ENCODE measurements at regions not wholly inside any gene's neighbourhood (a gene's known extent, or its start where the extent isn't known, plus 50 kb on each side); places are given as distances from the start of the nearest gene placed in this dataset.

DNA sequence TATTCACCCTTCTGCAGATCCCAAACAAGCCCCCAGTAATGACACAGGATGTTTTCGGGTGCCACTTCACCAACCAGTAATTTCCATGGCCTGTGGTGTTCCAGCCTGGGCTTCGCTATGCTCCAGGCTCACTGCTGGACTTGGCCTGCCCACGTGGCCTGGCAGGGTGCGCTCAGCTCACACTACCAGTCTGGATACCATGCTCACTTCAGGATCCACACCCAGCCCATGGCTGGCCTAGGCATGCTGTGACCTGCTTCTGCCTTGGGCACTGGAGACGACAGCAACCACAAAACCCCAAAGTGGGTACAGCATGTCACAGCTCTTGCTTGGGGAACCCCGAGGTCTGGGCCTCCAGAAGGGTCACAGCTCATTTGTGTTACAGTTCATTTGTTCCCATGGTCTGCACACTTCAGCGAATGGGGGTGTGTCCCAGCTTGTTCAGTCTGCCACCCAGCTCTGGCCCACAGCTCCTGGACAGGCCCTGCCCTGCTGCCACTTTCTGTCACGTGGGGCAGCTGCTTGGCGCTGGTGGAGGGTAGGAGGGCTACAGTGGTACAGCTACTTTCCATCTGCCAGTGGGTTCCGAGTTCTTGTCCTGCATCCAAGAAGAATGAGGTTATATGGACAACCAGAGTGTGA is 650.8 kb downstream of the MCTP2 start:
- DNase-seq (ENCODE audit: low spot score) (no peak), ATAC-seq (no peak), FAIRE-seq (no peak)
- no peak overlapping the region for H3K9ac ChIP-seq (ENCODE audit: insufficient read depth, low read depth, low read length)
- no peak overlapping the region for H3K4me2 ChIP-seq (ENCODE audit: low read depth, low read length)
- H2AFZ ChIP-seq (ENCODE audit: low read length), result no peak overlapping the region
- ChIA-PET POLR2A (no interaction called here), CTCF (ENCODE audit: low intra/inter-chr PET ratio, low total read pairs) (no interaction called here)
- H3K4me1 ChIP-seq (ENCODE audit: insufficient read depth, low read length), result no peaks in the 10 kb centered on the region
- no peaks in the 10 kb centered on the region for H4K20me1 ChIP-seq (ENCODE audit: insufficient read depth, low read length)
- H3K79me2 ChIP-seq (ENCODE audit: insufficient read depth, low read length), result no peaks in the 10 kb centered on the region
- no peaks in the 10 kb centered on the region for H3K27me3 ChIP-seq (ENCODE audit: control insufficient read depth in 1 of 2, insufficient read depth in 2 of 2, low read length in 2 of 2)
- H3K4me3 ChIP-seq (replicated peaks in 1 of 3; ENCODE audit: insufficient read depth in 1 of 3, low read depth in 2 of 3, low read length in 3 of 3), result no peak overlapping the region
- in situ Hi-C loops (cut with HindIII; ENCODE audit: extremely low pct_ligation_motif_present, low pct_unique_long_range_greater_than_20kb) (no loop called here), intact Hi-C loops (cut with micrococcal nuclease; ENCODE audit: unreplicated experiment) (no loop called here)
- 0% methylated on average over 3 of the region's 10 CpGs for WGBS (ENCODE audit: low lambda C conversion rate)
- H3K36me3 ChIP-seq (replicated peaks in 1 of 2; ENCODE audit: control insufficient read depth in 1 of 2, insufficient read depth in 2 of 2, low read length in 2 of 2), result no peaks in the 10 kb centered on the region
- BruUV-seq (replicated peaks), result no TSS peak
- peaks cover 70% of the 10 kb centered on the region for H3K9me3 ChIP-seq (ENCODE audit: low read length)
- no peak overlapping the region for H3K27ac ChIP-seq (ENCODE audit: extremely low read length, insufficient read depth, low read length)
- TF ChIP-seq CCDC6 (CRISPR knock-in tag; IDR thresholded peaks at IDR 0.05) (no peak), YEATS4 (CRISPR knock-in tag; IDR thresholded peaks at IDR 0.05; ENCODE audit: borderline replicate concordance) (no peak), SOX13 (IDR thresholded peaks at IDR 0.05) (no peak), SOX13 (CRISPR knock-in tag; conservative IDR thresholded peaks at IDR 0.05 in 1 of 2, IDR thresholded peaks at IDR 0.05 in 1 of 2) (no peak), POLR2G (IDR thresholded peaks at IDR 0.05; ENCODE audit: low read depth, low read length) (no peak), ZNF354B (CRISPR knock-in tag; IDR thresholded peaks at IDR 0.05) (no peak)
- TF ChIP-seq, protein P1, sequence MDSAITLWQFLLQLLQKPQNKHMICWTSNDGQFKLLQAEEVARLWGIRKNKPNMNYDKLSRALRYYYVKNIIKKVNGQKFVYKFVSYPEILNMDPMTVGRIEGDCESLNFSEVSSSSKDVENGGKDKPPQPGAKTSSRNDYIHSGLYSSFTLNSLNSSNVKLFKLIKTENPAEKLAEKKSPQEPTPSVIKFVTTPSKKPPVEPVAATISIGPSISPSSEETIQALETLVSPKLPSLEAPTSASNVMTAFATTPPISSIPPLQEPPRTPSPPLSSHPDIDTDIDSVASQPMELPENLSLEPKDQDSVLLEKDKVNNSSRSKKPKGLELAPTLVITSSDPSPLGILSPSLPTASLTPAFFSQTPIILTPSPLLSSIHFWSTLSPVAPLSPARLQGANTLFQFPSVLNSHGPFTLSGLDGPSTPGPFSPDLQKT (CRISPR knock-in tag; IDR thresholded peaks at IDR 0.05; ENCODE audit: borderline replicate concordance), result no peak
- TF ChIP-seq, protein P2, sequence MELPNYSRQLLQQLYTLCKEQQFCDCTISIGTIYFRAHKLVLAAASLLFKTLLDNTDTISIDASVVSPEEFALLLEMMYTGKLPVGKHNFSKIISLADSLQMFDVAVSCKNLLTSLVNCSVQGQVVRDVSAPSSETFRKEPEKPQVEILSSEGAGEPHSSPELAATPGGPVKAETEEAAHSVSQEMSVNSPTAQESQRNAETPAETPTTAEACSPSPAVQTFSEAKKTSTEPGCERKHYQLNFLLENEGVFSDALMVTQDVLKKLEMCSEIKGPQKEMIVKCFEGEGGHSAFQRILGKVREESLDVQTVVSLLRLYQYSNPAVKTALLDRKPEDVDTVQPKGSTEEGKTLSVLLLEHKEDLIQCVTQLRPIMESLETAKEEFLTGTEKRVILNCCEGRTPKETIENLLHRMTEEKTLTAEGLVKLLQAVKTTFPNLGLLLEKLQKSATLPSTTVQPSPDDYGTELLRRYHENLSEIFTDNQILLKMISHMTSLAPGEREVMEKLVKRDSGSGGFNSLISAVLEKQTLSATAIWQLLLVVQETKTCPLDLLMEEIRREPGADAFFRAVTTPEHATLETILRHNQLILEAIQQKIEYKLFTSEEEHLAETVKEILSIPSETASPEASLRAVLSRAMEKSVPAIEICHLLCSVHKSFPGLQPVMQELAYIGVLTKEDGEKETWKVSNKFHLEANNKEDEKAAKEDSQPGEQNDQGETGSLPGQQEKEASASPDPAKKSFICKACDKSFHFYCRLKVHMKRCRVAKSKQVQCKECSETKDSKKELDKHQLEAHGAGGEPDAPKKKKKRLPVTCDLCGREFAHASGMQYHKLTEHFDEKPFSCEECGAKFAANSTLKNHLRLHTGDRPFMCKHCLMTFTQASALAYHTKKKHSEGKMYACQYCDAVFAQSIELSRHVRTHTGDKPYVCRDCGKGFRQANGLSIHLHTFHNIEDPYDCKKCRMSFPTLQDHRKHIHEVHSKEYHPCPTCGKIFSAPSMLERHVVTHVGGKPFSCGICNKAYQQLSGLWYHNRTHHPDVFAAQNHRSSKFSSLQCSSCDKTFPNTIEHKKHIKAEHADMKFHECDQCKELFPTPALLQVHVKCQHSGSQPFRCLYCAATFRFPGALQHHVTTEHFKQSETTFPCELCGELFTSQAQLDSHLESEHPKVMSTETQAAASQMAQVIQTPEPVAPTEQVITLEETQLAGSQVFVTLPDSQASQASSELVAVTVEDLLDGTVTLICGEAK (IDR thresholded peaks at IDR 0.05), result no peak
- TF ChIP-seq, protein P2 (CRISPR knock-in tag; IDR thresholded peaks at IDR 0.05), result no peak
- TF ChIP-seq, protein P3, sequence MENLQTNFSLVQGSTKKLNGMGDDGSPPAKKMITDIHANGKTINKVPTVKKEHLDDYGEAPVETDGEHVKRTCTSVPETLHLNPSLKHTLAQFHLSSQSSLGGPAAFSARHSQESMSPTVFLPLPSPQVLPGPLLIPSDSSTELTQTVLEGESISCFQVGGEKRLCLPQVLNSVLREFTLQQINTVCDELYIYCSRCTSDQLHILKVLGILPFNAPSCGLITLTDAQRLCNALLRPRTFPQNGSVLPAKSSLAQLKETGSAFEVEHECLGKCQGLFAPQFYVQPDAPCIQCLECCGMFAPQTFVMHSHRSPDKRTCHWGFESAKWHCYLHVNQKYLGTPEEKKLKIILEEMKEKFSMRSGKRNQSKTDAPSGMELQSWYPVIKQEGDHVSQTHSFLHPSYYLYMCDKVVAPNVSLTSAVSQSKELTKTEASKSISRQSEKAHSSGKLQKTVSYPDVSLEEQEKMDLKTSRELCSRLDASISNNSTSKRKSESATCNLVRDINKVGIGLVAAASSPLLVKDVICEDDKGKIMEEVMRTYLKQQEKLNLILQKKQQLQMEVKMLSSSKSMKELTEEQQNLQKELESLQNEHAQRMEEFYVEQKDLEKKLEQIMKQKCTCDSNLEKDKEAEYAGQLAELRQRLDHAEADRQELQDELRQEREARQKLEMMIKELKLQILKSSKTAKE (CRISPR knock-in tag; IDR thresholded peaks at IDR 0.05; ENCODE audit: borderline replicate concordance), result no peak
